Fibroblast of villous mesenchyme (primary cell): ENCODE measurements at regions not wholly inside any gene's neighbourhood (a gene's known extent, or its start where the extent isn't known, plus 50 kb on each side); places are given as distances from the start of the nearest gene placed in this dataset.
A peak's percentile ranks its signal among the peaks of the same experiment; 100 is the strongest.

ENCODE experiments used
- DNase-seq: peaks from one replicate; pipeline ENCODE4 v3.0.0-alpha.2; 2010; ENCODE audit warnings: low read depth
- H3K4me3 ChIP-seq: 2 replicates; pipeline ENCODE4 v1.5.1; 2011; ENCODE audit warnings: low read depth, mild to moderate bottlenecking, low read length
- TF ChIP-seq, protein P1 (sequence below): IDR thresholded peaks from 2 replicates; pipeline ENCODE4 v1.5.1; 2012; ENCODE audit warnings: low read depth, mild to moderate bottlenecking, low read length; ENCODE audit not compliant: insufficient read depth

GRCh38 chr6:40810171-40810570 lies 223.0 kb upstream of the LRFN2 start:
- no peak overlapping the region for H3K4me3 ChIP-seq
- DNase-seq, result no peak
- TF ChIP-seq, protein P1, sequence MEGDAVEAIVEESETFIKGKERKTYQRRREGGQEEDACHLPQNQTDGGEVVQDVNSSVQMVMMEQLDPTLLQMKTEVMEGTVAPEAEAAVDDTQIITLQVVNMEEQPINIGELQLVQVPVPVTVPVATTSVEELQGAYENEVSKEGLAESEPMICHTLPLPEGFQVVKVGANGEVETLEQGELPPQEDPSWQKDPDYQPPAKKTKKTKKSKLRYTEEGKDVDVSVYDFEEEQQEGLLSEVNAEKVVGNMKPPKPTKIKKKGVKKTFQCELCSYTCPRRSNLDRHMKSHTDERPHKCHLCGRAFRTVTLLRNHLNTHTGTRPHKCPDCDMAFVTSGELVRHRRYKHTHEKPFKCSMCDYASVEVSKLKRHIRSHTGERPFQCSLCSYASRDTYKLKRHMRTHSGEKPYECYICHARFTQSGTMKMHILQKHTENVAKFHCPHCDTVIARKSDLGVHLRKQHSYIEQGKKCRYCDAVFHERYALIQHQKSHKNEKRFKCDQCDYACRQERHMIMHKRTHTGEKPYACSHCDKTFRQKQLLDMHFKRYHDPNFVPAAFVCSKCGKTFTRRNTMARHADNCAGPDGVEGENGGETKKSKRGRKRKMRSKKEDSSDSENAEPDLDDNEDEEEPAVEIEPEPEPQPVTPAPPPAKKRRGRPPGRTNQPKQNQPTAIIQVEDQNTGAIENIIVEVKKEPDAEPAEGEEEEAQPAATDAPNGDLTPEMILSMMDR, result no peak

DNA sequence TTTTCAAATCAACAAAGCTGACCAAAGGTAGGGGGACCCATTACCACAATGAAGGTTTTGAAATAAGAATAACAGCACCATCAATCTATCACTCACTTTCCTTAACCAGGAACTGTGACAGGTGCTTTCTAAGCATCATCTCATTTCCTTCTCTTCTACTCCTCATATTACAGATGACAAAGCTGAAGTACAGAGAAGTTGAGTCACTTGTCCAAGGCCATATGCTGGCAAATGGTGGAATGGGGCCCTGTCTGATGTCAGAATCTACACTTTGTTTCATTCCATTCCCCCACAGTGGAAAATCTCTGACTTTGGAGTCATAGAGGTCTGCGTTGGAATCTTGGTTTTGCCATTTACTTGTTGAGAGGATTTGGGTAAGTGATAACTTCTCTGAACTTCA lies 222.5 kb upstream of the LRFN2 start:
- TF ChIP-seq, protein P1, result no peak
- no peak overlapping the region for H3K4me3 ChIP-seq
- no peak for DNase-seq

DNA sequence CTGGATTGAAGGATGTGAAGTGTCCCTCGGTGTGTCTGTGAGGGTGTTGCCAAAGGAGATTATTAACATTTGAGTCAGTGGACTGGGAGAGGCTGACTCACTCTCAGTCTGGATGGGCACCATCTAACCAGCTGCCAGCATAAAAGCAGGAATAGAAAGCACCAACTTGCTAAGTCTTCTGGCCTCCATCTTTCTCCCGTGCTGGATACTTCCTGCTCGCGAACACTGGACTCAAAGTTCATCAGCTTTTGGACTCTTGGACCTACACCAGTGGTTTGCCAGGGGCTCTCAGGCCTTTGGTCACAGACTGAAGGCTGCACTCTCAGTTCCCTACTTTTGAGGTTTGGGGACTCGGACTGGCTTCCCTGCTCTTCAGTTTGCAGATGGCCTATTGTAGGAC lies 220.3 kb upstream of the LRFN2 start:
- no peak overlapping the region for H3K4me3 ChIP-seq
- TF ChIP-seq, protein P1, result no peak
- DNase-seq, result no peak

GRCh38 chr6:40806256-40806864 lies 219.2 kb upstream of the LRFN2 start:
- TF ChIP-seq, protein P1, result no peak
- no peak overlapping the region for H3K4me3 ChIP-seq

DNA sequence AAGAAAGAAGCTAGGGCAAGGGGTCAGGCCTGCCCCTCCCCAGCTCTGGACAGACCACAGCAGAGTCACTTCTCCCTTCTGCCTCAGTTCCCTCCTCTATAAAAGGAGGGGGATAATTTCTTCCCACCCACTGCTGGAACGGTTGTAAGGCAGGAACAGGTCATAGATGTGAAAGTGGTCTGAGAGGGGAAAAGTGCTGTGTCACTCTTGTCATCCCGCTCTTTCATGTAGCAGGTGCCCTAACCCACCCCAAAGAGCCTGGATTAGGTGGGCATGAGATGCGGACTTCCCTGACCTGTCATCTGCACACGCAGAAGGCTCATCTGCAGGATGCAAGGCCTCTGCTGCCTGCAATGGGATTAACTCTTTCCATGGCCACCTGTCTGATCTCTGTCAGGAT lies 218.2 kb upstream of the LRFN2 start:
- H3K4me3 ChIP-seq, result no peak overlapping the region
- TF ChIP-seq, protein P1, result no peak
- no peak for DNase-seq

More at GRCh38 chr6:40806256-40806864, 219.2 kb upstream of the LRFN2 start:
- no peak for DNase-seq

- H3K4me3 ChIP-seq, result no peak overlapping the region
- DNase-seq, result no peak
- TF ChIP-seq, protein P1, result peak; percentile 36
Measured at GRCh38 chr6:40804905-40805304, 217.7 kb upstream of the LRFN2 start.
